Osteocyte (in vitro differentiated cells): ENCODE measurements at regions not wholly inside any gene's neighbourhood (a gene's known extent, or its start where the extent isn't known, plus 50 kb on each side); places are given as distances from the start of the nearest gene placed in this dataset.
A peak's percentile ranks its signal among the peaks of the same experiment; 100 is the strongest.

ENCODE experiments used
- DNase-seq: peaks from one replicate; pipeline ENCODE4 v3.0.0; 2021; ENCODE audit warnings: mixed read lengths; ENCODE audit not compliant: unreplicated experiment; ENCODE audit errors: extremely low spot score
- H3K27ac Mint-ChIP-seq: one replicate; pipeline ENCODE4 v1.8.0; 2021; ENCODE audit warnings: mild to moderate bottlenecking, mixed read lengths; ENCODE audit not compliant: unreplicated experiment
- H3K27me3 Mint-ChIP-seq: one replicate; pipeline ENCODE4 v1.8.0; 2021; ENCODE audit warnings: mixed read lengths; ENCODE audit not compliant: unreplicated experiment
- H3K36me3 Mint-ChIP-seq: one replicate; pipeline ENCODE4 v1.8.0; 2021; ENCODE audit warnings: mixed read lengths; ENCODE audit not compliant: unreplicated experiment
- H3K4me1 Mint-ChIP-seq: one replicate; pipeline ENCODE4 v1.8.0; 2021; ENCODE audit warnings: mixed read lengths; ENCODE audit not compliant: unreplicated experiment
- H3K4me3 Mint-ChIP-seq: one replicate; pipeline ENCODE4 v1.8.0; 2021; ENCODE audit warnings: mild to moderate bottlenecking, moderate library complexity, mixed read lengths; ENCODE audit not compliant: unreplicated experiment
- H3K9me3 Mint-ChIP-seq: one replicate; pipeline ENCODE4 v1.8.0; 2021; ENCODE audit warnings: mixed read lengths; ENCODE audit not compliant: unreplicated experiment
- TF ChIP-seq, protein P1 (sequence below): fragments of 200-600 bp; sonication (generic); IDR thresholded peaks from 2 replicates; pipeline ENCODE4 v1.5.0; 2021; ENCODE audit warnings: antibody characterized with exemption, mild to moderate bottlenecking, moderate library complexity

DNA sequence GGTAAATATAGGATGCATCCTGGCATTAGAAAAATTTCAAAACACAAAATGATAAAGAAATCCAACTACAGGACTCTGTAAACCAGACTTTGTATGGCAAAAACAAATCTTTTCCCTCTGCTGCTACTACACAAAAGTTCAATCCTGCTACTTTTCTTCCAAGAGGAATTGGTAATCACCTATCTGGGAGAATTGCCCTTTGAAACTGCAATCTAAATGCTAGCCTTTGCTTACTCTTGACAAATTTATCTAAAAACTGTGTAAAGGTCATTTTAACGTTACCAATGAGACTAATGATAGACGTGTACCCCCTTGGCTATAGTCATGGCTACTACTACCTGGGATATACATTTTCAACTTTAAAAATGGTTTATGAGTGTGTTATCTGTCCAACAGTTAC is 837.9 kb upstream of the CXADR start:
- no peak overlapping the region for H3K27ac Mint-ChIP-seq
- TF ChIP-seq, protein P1, sequence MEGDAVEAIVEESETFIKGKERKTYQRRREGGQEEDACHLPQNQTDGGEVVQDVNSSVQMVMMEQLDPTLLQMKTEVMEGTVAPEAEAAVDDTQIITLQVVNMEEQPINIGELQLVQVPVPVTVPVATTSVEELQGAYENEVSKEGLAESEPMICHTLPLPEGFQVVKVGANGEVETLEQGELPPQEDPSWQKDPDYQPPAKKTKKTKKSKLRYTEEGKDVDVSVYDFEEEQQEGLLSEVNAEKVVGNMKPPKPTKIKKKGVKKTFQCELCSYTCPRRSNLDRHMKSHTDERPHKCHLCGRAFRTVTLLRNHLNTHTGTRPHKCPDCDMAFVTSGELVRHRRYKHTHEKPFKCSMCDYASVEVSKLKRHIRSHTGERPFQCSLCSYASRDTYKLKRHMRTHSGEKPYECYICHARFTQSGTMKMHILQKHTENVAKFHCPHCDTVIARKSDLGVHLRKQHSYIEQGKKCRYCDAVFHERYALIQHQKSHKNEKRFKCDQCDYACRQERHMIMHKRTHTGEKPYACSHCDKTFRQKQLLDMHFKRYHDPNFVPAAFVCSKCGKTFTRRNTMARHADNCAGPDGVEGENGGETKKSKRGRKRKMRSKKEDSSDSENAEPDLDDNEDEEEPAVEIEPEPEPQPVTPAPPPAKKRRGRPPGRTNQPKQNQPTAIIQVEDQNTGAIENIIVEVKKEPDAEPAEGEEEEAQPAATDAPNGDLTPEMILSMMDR, result no peak
- H3K4me1 Mint-ChIP-seq, result peaks cover 34% of the 10 kb centered on the region
- no peaks in the 10 kb centered on the region for H3K36me3 Mint-ChIP-seq
- no peaks in the 10 kb centered on the region for H3K27me3 Mint-ChIP-seq
- H3K4me3 Mint-ChIP-seq, result no peak overlapping the region
- H3K9me3 Mint-ChIP-seq, result peaks cover 6% of the 10 kb centered on the region
- no peak for DNase-seq

DNA sequence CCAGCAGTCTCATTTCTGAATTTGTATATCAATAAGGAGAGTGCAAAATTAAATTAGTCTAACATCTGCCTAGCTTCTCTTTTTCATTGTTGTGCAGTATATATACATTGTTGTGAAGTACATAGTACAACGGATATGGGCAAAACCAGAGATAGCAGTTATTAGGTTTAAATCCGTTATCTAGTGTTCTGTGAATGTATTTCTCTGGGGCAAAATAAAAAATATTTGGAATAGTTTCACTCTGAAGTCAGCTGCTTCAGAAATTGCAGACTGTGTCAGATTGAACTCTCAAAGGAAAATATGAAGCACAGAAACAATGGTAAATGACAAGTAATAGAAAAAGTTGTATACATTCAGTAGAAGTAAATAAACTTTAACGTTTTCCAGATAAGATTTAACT is 836.5 kb upstream of the CXADR start:
- no peaks in the 10 kb centered on the region for H3K36me3 Mint-ChIP-seq
- peaks cover 6% of the 10 kb centered on the region for H3K9me3 Mint-ChIP-seq
- H3K27me3 Mint-ChIP-seq, result no peaks in the 10 kb centered on the region
- peaks cover 28% of the 10 kb centered on the region for H3K4me1 Mint-ChIP-seq
- H3K27ac Mint-ChIP-seq, result peak overlapping the region; percentile 84
- DNase-seq, result no peak
- no peak overlapping the region for H3K4me3 Mint-ChIP-seq
- TF ChIP-seq, protein P1, result no peak

DNA sequence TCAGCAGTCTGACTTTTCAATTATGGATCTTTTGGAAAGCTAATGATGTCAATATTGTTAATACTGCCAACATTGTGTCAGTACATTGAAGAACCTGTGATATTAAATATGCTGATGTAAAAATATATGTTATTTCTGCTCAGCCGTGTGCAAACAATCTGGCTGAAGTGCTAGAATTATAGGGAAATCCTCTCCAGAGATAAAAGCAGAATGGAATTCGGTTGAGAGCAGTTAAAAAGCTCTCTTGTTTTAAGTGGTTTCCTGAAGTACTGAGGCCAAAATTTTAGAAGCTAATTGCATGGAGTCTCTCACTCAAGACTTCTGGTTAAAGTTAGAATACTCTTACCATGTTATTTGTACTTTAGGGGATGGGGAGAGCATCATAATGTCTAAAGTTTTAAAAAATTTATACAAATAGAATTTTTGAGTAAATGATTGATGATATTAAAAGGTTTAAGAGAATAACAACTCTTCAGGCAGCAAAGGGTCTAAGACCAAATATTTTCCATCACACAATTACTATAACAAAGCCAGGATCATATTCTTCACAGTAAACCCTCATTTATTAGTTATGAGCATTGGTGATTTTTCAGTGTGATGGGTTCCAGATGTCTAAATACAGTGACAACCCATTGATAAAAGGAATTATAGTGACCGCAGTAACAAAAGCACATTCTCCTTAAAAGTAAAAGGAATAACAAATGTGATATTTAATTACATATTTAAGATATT is 834.2 kb upstream of the CXADR start:
- peaks cover 28% of the 10 kb centered on the region for H3K4me1 Mint-ChIP-seq
- no peak for DNase-seq
- H3K9me3 Mint-ChIP-seq, result peaks cover 6% of the 10 kb centered on the region
- TF ChIP-seq, protein P1, result no peak
- peak overlapping the region; percentile 3 for H3K27ac Mint-ChIP-seq
- H3K4me3 Mint-ChIP-seq, result no peak overlapping the region
- H3K36me3 Mint-ChIP-seq, result no peaks in the 10 kb centered on the region
- no peaks in the 10 kb centered on the region for H3K27me3 Mint-ChIP-seq

DNA sequence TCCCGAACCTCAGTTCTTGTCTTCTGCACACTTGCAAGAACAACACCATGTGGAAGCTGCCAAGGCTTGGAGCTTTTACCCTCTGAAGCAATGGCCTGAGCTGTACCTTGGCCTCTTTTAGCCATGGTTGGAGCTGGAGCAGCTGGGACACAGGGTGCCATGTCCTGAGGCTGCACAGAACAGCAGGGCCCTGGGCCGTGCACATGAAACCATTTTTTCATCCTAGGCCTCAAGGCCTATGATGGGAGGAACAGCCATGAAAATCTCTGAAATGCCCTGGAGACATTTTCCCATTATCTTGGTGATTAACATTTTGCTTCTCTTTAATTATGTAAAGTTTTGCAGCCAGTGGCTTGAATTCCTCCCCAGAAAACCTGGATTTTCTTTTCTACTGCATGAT is 817.8 kb upstream of the CXADR start:
- TF ChIP-seq, protein P1, result no peak
- Mint-ChIP-seq H3K27ac (no peak overlapping the region), H3K4me3 (no peak overlapping the region), H3K27me3 (no peaks in the 10 kb centered on the region), H3K36me3 (peaks cover 4% of the 10 kb centered on the region), H3K4me1 (peaks cover 13% of the 10 kb centered on the region), H3K9me3 (peaks cover 25% of the 10 kb centered on the region)
- DNase-seq, result no peak

DNA sequence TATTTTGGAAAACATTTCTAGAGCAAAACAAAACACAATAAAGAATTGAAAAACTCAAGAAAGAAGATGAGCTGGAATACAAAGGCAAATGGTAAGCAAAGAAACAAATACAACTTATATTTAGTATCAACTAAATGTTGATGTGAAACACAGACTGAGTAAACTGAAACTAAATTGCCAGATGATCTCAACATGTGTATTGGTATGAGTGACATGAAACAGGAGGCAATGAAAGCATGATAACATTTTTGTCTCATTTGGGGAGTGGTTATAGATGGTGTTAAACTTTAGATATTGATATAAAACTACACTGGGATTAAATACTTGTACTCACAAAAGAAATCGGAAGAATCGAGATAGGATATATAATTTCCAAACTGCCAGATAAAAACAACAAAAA is 805.6 kb upstream of the CXADR start:
- no peaks in the 10 kb centered on the region for H3K27me3 Mint-ChIP-seq
- no peak overlapping the region for H3K4me3 Mint-ChIP-seq
- H3K36me3 Mint-ChIP-seq, result no peaks in the 10 kb centered on the region
- DNase-seq, result no peak
- peaks cover 6% of the 10 kb centered on the region for H3K9me3 Mint-ChIP-seq
- H3K4me1 Mint-ChIP-seq, result peaks cover 32% of the 10 kb centered on the region
- TF ChIP-seq, protein P1, result no peak
- H3K27ac Mint-ChIP-seq, result peak overlapping the region; percentile 17
